CD1c-positive myeloid dendritic cell (primary cell): ENCODE measurements at regions not wholly inside any gene's neighbourhood (a gene's known extent, or its start where the extent isn't known, plus 50 kb on each side); places are given as distances from the start of the nearest gene placed in this dataset.

Source experiments
- DNase-seq: peaks from one replicate; pipeline ENCODE4 v3.0.0-alpha.2; 2016; ENCODE audit errors: extremely low spot score

GRCh38 chrX:97766501-97767095, 882.9 kb downstream of the RPA4 start:
- no peak for DNase-seq

- DNase-seq = no peak
Observed at GRCh38 chrX:97787311-97787710, 903.6 kb downstream of the RPA4 start.

GRCh38 chrX:97787849-97788248, 904.1 kb downstream of the RPA4 start:
- DNase-seq = no peak

GRCh38 chrX:97790850-97791249, 907.1 kb downstream of the RPA4 start:
- no peak for DNase-seq

- no peak for DNase-seq
Observed at GRCh38 chrX:97797076-97797475, 913.4 kb downstream of the RPA4 start.

GRCh38 chrX:97806238-97806637, 922.5 kb downstream of the RPA4 start:
- no peak for DNase-seq

- DNase-seq = no peak
Observed at GRCh38 chrX:97806946-97807345, 923.2 kb downstream of the RPA4 start.

- DNase-seq = no peak
Observed at GRCh38 chrX:97820170-97820569, 936.5 kb downstream of the RPA4 start.

- DNase-seq = no peak
Observed at GRCh38 chrX:97828471-97828870, 944.8 kb downstream of the RPA4 start.

- no peak for DNase-seq
Observed at GRCh38 chrX:97835969-97836368, 952.3 kb downstream of the RPA4 start.

- no peak for DNase-seq
Observed at GRCh38 chrX:97841544-97842179, 958.0 kb downstream of the RPA4 start.

GRCh38 chrX:97842468-97843199, 958.9 kb downstream of the RPA4 start:
- no peak for DNase-seq

GRCh38 chrX:97843200-97843811, 959.6 kb downstream of the RPA4 start:
- no peak for DNase-seq

- DNase-seq = no peak
Observed at GRCh38 chrX:97844161-97844560, 960.5 kb downstream of the RPA4 start.

GRCh38 chrX:97844943-97845342, 961.2 kb downstream of the RPA4 start:
- no peak for DNase-seq

GRCh38 chrX:97845451-97845850, 961.7 kb downstream of the RPA4 start:
- DNase-seq = no peak

GRCh38 chrX:97846228-97846627, 962.5 kb downstream of the RPA4 start:
- no peak for DNase-seq

- DNase-seq = no peak
Observed at GRCh38 chrX:97846718-97847237, 963.1 kb downstream of the RPA4 start.

GRCh38 chrX:97847885-97848679, 964.4 kb downstream of the RPA4 start:
- DNase-seq = no peak

- no peak for DNase-seq
Observed at GRCh38 chrX:97849951-97850350, 966.2 kb downstream of the RPA4 start.

- no peak for DNase-seq
Observed at GRCh38 chrX:97850911-97851310, 967.2 kb downstream of the RPA4 start.

- DNase-seq = no peak
Observed at GRCh38 chrX:97854086-97854485, 970.4 kb downstream of the RPA4 start.
